ENCODE measurements at regions not wholly inside any gene's neighbourhood (a gene's known extent, or its start where the extent isn't known, plus 50 kb on each side); places are given as distances from the start of the nearest gene placed in this dataset.

GRCh38 chr6:146870760-146871159 lies 272.0 kb downstream of the ADGB start:
- H3K79me2 ChIP-seq (ENCODE audit: insufficient read depth, low read length), result no peaks in the 10 kb centered on the region
- H3K4me1 ChIP-seq (ENCODE audit: insufficient read depth, low read length), result peaks cover 17% of the 10 kb centered on the region
- BruUV-seq (replicated peaks), result no TSS peak
- DNase-seq (ENCODE audit: low spot score), result no peak
- intact Hi-C loops (cut with micrococcal nuclease; ENCODE audit: unreplicated experiment) (no loop called here), in situ Hi-C loops (cut with HindIII; ENCODE audit: extremely low pct_ligation_motif_present, low pct_unique_long_range_greater_than_20kb) (loop anchor here (25.0 kb wide), 1 partner anchor 1292 kb away; no protein-coding TSS in a partner anchor)
- no peaks in the 10 kb centered on the region for H4K20me1 ChIP-seq (ENCODE audit: insufficient read depth, low read length)
- no peak overlapping the region for H2AFZ ChIP-seq (ENCODE audit: low read length)
- TF ChIP-seq PLSCR1 (CRISPR knock-in tag; IDR thresholded peaks at IDR 0.05; ENCODE audit: borderline replicate concordance), result no peak
- TF ChIP-seq JUND (CRISPR knock-in tag; IDR thresholded peaks at IDR 0.05), result no peak
- no peak for TF ChIP-seq ZNF713 (CRISPR knock-in tag; IDR thresholded peaks at IDR 0.05)
- no peak for TF ChIP-seq ZBTB7A (CRISPR knock-in tag; IDR thresholded peaks at IDR 0.05)
- TF ChIP-seq ARNTL (CRISPR knock-in tag; IDR thresholded peaks at IDR 0.05), result no peak
- TF ChIP-seq MTA1 (CRISPR knock-in tag; IDR thresholded peaks at IDR 0.05; ENCODE audit: borderline replicate concordance), result no peak
- no peak for TF ChIP-seq ZSCAN29 (CRISPR knock-in tag; conservative IDR thresholded peaks at IDR 0.05)
- no peak overlapping the region for H3K9ac ChIP-seq (ENCODE audit: insufficient read depth, low read depth, low read length)
- H3K9me3 ChIP-seq (ENCODE audit: low read length), result no peaks in the 10 kb centered on the region
- no peak overlapping the region for H3K4me2 ChIP-seq (ENCODE audit: low read depth, low read length)
- POLR2A ChIA-PET, result no interaction called here
- 44% methylated on average over 3 of the region's 3 CpGs for WGBS (ENCODE audit: low lambda C conversion rate)
- no peak for ATAC-seq
- H3K27ac ChIP-seq (ENCODE audit: extremely low read length, insufficient read depth, low read length), result no peak overlapping the region
- no peak for FAIRE-seq
- CTCF ChIA-PET (ENCODE audit: low intra/inter-chr PET ratio, low total read pairs), result no interaction called here
- H3K4me3 ChIP-seq (replicated peaks in 1 of 3; ENCODE audit: insufficient read depth in 1 of 3, low read depth in 2 of 3, low read length in 3 of 3), result no peak overlapping the region
- H3K27me3 ChIP-seq (ENCODE audit: control insufficient read depth in 1 of 2, insufficient read depth in 2 of 2, low read length in 2 of 2), result no peaks in the 10 kb centered on the region; a peak in 1 of 5 replicates
- H3K36me3 ChIP-seq (replicated peaks in 1 of 2; ENCODE audit: control insufficient read depth in 1 of 2, insufficient read depth in 2 of 2, low read length in 2 of 2), result no peaks in the 10 kb centered on the region

GRCh38 chr6:146871611-146872425 lies 273.0 kb downstream of the ADGB start:
- 23% methylated on average over 12 of the region's 12 CpGs for WGBS (ENCODE audit: low lambda C conversion rate)
- BruUV-seq (replicated peaks), result no TSS peak
- no peaks in the 10 kb centered on the region for H3K9me3 ChIP-seq (ENCODE audit: low read length)
- DNase-seq (ENCODE audit: low spot score) (peak; percentile 28), FAIRE-seq (no peak), ATAC-seq (peak; percentile 87)
- no peak overlapping the region for H3K27ac ChIP-seq (ENCODE audit: extremely low read length, insufficient read depth, low read length)
- ChIA-PET CTCF (ENCODE audit: low intra/inter-chr PET ratio, low total read pairs) (no interaction called here), POLR2A (no interaction called here)
- in situ Hi-C loops (cut with HindIII; ENCODE audit: extremely low pct_ligation_motif_present, low pct_unique_long_range_greater_than_20kb), result loop anchor here (25.0 kb wide), 1 partner anchor 1290 kb away; no protein-coding TSS in a partner anchor
- no peaks in the 10 kb centered on the region for H3K36me3 ChIP-seq (replicated peaks in 1 of 2; ENCODE audit: control insufficient read depth in 1 of 2, insufficient read depth in 2 of 2, low read length in 2 of 2)
- peak overlapping the region; percentile 18; the same call in 1 of the 2 replicates for H3K4me2 ChIP-seq (ENCODE audit: low read depth, low read length)
- no peaks in the 10 kb centered on the region for H3K79me2 ChIP-seq (ENCODE audit: insufficient read depth, low read length)
- H4K20me1 ChIP-seq (ENCODE audit: insufficient read depth, low read length), result no peaks in the 10 kb centered on the region
- intact Hi-C loops (cut with micrococcal nuclease; ENCODE audit: unreplicated experiment), result no loop called here
- H3K4me1 ChIP-seq (ENCODE audit: insufficient read depth, low read length), result peaks cover 17% of the 10 kb centered on the region
- no peak overlapping the region for H2AFZ ChIP-seq (ENCODE audit: low read length)
- no peaks in the 10 kb centered on the region; a peak in 1 of 5 replicates for H3K27me3 ChIP-seq (ENCODE audit: control insufficient read depth in 1 of 2, insufficient read depth in 2 of 2, low read length in 2 of 2)
- H3K9ac ChIP-seq (ENCODE audit: insufficient read depth, low read depth, low read length), result no peak overlapping the region
- H3K4me3 ChIP-seq (replicated peaks in 1 of 3; ENCODE audit: insufficient read depth in 1 of 3, low read depth in 2 of 3, low read length in 3 of 3), result no peak overlapping the region
- TF ChIP-seq BCL6 (CRISPR knock-in tag; IDR thresholded peaks at IDR 0.05) (peak; percentile 86), HNRNPH1 (optimal IDR thresholded peaks at IDR 0.05; ENCODE audit: low read depth, low read length) (no peak), ATF7-NPFF (CRISPR knock-in tag; IDR thresholded peaks at IDR 0.05; ENCODE audit: low read depth) (no peak), PAXIP1 (CRISPR knock-in tag; conservative IDR thresholded peaks at IDR 0.05) (peak; percentile 60), ZNF18 (CRISPR knock-in tag; IDR thresholded peaks at IDR 0.05; ENCODE audit: insufficient replicate concordance) (no peak)
